ENCODE measurements at regions not wholly inside any gene's neighbourhood (a gene's known extent, or its start where the extent isn't known, plus 50 kb on each side); places are given as distances from the start of the nearest gene placed in this dataset.

GRCh38 chr7:155992107-155992506 is 179.8 kb upstream of the SHH start:
- in situ Hi-C loops (cut with HindIII; ENCODE audit: low sequenced_read_pairs), result no loop called here
- no peak overlapping the region for H3K4me3 ChIP-seq (ENCODE audit: low read depth, low read length)
- TF ChIP-seq, protein P1, sequence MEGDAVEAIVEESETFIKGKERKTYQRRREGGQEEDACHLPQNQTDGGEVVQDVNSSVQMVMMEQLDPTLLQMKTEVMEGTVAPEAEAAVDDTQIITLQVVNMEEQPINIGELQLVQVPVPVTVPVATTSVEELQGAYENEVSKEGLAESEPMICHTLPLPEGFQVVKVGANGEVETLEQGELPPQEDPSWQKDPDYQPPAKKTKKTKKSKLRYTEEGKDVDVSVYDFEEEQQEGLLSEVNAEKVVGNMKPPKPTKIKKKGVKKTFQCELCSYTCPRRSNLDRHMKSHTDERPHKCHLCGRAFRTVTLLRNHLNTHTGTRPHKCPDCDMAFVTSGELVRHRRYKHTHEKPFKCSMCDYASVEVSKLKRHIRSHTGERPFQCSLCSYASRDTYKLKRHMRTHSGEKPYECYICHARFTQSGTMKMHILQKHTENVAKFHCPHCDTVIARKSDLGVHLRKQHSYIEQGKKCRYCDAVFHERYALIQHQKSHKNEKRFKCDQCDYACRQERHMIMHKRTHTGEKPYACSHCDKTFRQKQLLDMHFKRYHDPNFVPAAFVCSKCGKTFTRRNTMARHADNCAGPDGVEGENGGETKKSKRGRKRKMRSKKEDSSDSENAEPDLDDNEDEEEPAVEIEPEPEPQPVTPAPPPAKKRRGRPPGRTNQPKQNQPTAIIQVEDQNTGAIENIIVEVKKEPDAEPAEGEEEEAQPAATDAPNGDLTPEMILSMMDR (IDR thresholded peaks at IDR 0.05; ENCODE audit: low read depth, low read length), result no peak
- no peak for DNase-seq (ENCODE audit: low read depth, low spot score)

- no peak for DNase-seq (ENCODE audit: low read depth, low spot score)
- in situ Hi-C loops (cut with HindIII; ENCODE audit: low sequenced_read_pairs), result no loop called here
- TF ChIP-seq, protein P1 (IDR thresholded peaks at IDR 0.05; ENCODE audit: low read depth, low read length), result no peak
- no peak overlapping the region for H3K4me3 ChIP-seq (ENCODE audit: low read depth, low read length)
Measured at GRCh38 chr7:155991470-155991869, 179.2 kb upstream of the SHH start.

DNA sequence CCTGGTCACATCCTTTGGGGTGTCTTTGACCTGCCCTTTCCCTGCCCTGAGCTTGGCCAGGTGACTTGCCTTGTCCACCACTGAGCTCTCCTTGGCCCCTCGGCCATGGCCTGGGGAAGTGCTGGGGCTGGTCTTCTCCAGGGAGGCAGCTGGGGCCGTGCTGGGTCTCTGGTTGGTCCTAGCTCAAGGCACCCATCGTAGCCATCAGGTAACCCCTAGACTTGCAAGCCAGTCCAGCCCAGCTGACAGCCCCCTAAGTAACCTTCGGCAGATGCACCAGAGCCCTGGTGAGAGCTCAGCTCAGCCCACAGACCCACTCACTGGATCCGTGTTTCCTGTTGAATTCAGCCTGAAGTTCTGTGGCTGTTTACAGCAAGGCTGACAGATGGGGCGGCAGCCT is 176.2 kb upstream of the SHH start:
- DNase-seq (ENCODE audit: low read depth, low spot score), result no peak
- no peak overlapping the region for H3K4me3 ChIP-seq (ENCODE audit: low read depth, low read length)
- in situ Hi-C loops (cut with HindIII; ENCODE audit: low sequenced_read_pairs), result no loop called here
- TF ChIP-seq, protein P1 (IDR thresholded peaks at IDR 0.05; ENCODE audit: low read depth, low read length), result no peak

DNA sequence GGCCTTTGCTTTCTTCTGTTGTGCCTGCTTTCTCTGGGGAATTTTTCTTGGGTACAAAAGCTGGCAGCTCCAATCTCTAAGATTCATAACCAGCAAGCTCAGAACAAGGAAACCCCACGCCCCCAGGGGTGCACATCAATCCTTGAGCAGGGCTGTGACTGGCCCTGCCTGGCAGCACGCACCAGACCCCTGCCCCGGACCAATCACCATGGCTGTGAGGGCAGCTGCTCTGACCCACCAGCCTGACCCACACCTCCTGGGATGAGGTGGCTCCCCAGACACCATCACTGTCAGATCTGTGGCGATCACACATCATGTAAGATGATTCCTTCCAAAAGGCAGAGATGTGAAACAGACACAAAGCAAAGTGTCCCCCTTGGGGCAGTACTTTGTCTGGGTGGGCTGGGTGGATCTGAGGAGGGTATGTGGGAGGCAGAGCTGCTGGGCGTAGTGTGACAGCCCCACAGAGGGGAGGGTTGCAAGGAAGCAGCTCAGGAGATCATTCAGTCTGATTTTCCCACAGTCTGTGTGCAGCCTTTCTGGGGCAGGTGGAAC is 175.5 kb upstream of the SHH start:
- in situ Hi-C loops (cut with HindIII; ENCODE audit: low sequenced_read_pairs), result no loop called here
- TF ChIP-seq, protein P1 (IDR thresholded peaks at IDR 0.05; ENCODE audit: low read depth, low read length), result no peak
- DNase-seq (ENCODE audit: low read depth, low spot score), result no peak
- H3K4me3 ChIP-seq (ENCODE audit: low read depth, low read length), result no peak overlapping the region

- TF ChIP-seq, protein P1 (IDR thresholded peaks at IDR 0.05; ENCODE audit: low read depth, low read length), result no peak
- no peak overlapping the region for H3K4me3 ChIP-seq (ENCODE audit: low read depth, low read length)
- no peak for DNase-seq (ENCODE audit: low read depth, low spot score)
- in situ Hi-C loops (cut with HindIII; ENCODE audit: low sequenced_read_pairs), result no loop called here
Measured at GRCh38 chr7:155986497-155987160, 174.4 kb upstream of the SHH start.

DNA sequence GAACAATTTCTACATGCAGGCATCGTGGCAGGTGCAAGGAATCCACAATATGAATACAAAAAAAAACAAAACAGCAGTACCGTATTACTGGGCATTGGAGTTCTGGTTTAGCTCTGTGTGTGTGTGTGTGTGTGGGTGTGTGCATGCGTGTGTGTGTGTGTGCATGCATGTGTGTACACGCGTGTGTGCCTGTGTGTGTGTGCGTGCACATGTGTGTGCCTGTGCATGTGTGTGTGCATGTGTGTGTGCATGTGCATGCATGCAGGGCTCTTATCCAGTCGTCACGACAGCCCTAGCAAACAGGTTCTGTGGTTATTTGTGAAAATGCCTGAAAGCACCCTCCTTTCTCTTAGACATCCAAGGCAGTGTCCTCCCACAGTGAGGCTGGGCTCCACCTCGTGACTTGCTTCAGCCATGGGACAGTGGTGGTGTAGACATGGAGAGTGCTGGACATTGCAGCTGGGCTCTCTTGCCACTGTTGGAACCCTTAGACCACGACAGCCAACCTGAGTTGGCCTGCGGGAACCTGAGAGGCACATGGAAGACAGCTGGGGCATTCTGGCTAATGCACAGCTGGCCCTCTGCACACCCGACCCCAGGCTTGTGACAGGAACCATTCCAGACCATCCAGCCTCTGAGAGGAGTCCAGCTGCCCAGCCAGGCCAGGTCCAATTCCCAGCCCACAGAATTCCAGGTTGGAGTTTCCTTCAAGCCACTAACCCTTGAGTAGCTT is 173.4 kb upstream of the SHH start:
- DNase-seq (ENCODE audit: low read depth, low spot score), result no peak
- H3K4me3 ChIP-seq (ENCODE audit: low read depth, low read length), result no peak overlapping the region
- TF ChIP-seq, protein P1 (IDR thresholded peaks at IDR 0.05; ENCODE audit: low read depth, low read length), result no peak
- in situ Hi-C loops (cut with HindIII; ENCODE audit: low sequenced_read_pairs), result no loop called here
